ENCODE measurements at regions not wholly inside any gene's neighbourhood (a gene's known extent, or its start where the extent isn't known, plus 50 kb on each side); places are given as distances from the start of the nearest gene placed in this dataset.

DNA sequence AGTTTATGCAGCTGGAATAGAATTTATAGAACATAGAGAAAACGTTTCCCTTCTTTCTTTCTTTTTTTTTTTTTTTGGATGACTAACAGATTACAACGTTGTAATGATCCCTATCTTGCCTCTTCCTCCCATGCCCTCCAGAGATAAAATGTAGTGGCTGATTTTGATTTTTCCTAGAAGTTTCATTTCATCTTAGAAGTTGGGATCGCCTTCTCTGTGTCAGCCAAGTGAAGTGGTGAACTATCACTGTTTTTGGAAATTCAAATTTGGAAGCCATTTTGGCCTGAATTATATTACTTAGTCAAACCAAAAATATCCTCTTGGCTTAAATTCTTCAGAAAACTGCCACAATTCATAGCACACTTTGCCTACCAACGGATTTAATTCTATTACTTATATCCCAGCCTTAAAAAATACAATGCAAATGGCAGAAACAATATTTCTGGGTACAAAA is 1025.5 kb upstream of the NR2F2 start:
- H3K36me3 ChIP-seq (ENCODE audit: control insufficient read depth in 2 of 4, insufficient read depth in 4 of 4, low read length in 3 of 4): no peaks in the 10 kb centered on the region
- no peak overlapping the region for H3K4ac ChIP-seq (replicated peaks; ENCODE audit: insufficient read length, low read depth, low read length)
- H2BK5ac ChIP-seq (ENCODE audit: low read depth, low read length): no peak overlapping the region
- H4K91ac ChIP-seq (replicated peaks; ENCODE audit: insufficient read length, low read length): no peak overlapping the region
- H2BK12ac ChIP-seq (ENCODE audit: low read depth, low read length): no peak overlapping the region
- no peak overlapping the region for H3K9ac ChIP-seq (replicated peaks in 1 of 4; ENCODE audit: extremely low read depth in 1 of 4, low read depth in 3 of 4, low read length in 3 of 4)
- H3K27me3 ChIP-seq (replicated peaks in 1 of 4; ENCODE audit: control insufficient read depth in 3 of 4, extremely low read depth in 1 of 4, insufficient read depth in 3 of 4, low read length in 3 of 4): no peaks in the 10 kb centered on the region
- H3K9me3 ChIP-seq (ENCODE audit: insufficient read depth in 2 of 2, low read depth in 1 of 2, low read length in 1 of 2): no peaks in the 10 kb centered on the region
- no peak overlapping the region for H3K23ac ChIP-seq (ENCODE audit: insufficient read length)
- no peak overlapping the region for H2AFZ ChIP-seq (ENCODE audit: low read length)
- POLR2A ChIA-PET (ENCODE audit: partially characterized antibody): no interaction called here
- DNase-seq (ENCODE audit: low read depth in 1 of 2, low spot score in 2 of 2) (no peak), FAIRE-seq (no peak)
- no peak overlapping the region for H4K5ac ChIP-seq (ENCODE audit: insufficient read length, low read depth, low read length)
- no peak overlapping the region for H3K56ac ChIP-seq (replicated peaks; ENCODE audit: insufficient read length, low read depth, low read length)
- no peaks in the 10 kb centered on the region for H3K79me1 ChIP-seq (ENCODE audit: low read depth, low read length)
- H3K27ac ChIP-seq (ENCODE audit: low read depth, low read length): no peak overlapping the region
- H4K8ac ChIP-seq (ENCODE audit: extremely low read depth, insufficient read depth, low read length): no peak overlapping the region
- no peak for TF ChIP-seq CREB1 (IDR thresholded peaks at IDR 0.05)
- no peak for TF ChIP-seq SAP30 (IDR thresholded peaks at IDR 0.05; ENCODE audit: insufficient read depth, insufficient replicate concordance, low read length)
- TF ChIP-seq ZNF274 (IDR thresholded peaks at IDR 0.05; ENCODE audit: borderline replicate concordance, extremely low read depth, low read length): no peak
- no peaks in the 10 kb centered on the region for H3K79me2 ChIP-seq (ENCODE audit: control insufficient read depth in 1 of 2, insufficient read depth in 2 of 2, low read length in 2 of 2)
- no peak overlapping the region for H2BK20ac ChIP-seq (ENCODE audit: low read length)
- WGBS, 2 experiments (ENCODE audit: extremely low coverage in 1 of 2, insufficient coverage in 1 of 2, insufficient read length in 1 of 2, insufficient replicate concordance in 2 of 2, low coverage in 1 of 2, low lambda C conversion rate in 2 of 2, missing lambda C conversion rate in 1 of 2): 87% methylated on average over 4 of the region's 4 CpGs; no CpG with 5 or more reads in 1 of the 2 experiments
- no peak overlapping the region for H3K4me2 ChIP-seq (ENCODE audit: insufficient read depth in 1 of 2, low read depth in 2 of 2, low read length in 2 of 2)
- no peaks in the 10 kb centered on the region for H3K23me2 ChIP-seq (ENCODE audit: low read depth, low read length)
- H2AK5ac ChIP-seq (ENCODE audit: low read depth, low read length): no peak overlapping the region
- H2BK120ac ChIP-seq (replicated peaks; ENCODE audit: low read depth, low read length): no peak overlapping the region
- CTCF ChIA-PET (ENCODE audit: partially characterized antibody): interaction anchor here (1.0 to 1.9 kb wide), 4 partner anchors 13 to 45 kb away, joined by 3 to 8 read pairs (median 4); no protein-coding TSS in a partner anchor
- H3K4me3 ChIP-seq (ENCODE audit: extremely low read depth in 1 of 4, insufficient read depth in 2 of 4, low read depth in 3 of 4, low read length in 4 of 4): no peak overlapping the region
- H2BK15ac ChIP-seq (ENCODE audit: low read length): no peak overlapping the region
- H3K4me1 ChIP-seq (replicated peaks in 1 of 4; ENCODE audit: control insufficient read depth in 3 of 4, insufficient read depth in 4 of 4, low read length in 3 of 4): no peaks in the 10 kb centered on the region
- H3K14ac ChIP-seq (ENCODE audit: insufficient read length): no peak overlapping the region
- no peak overlapping the region for H3K18ac ChIP-seq (ENCODE audit: extremely low read depth, low read length)
- H4K20me1 ChIP-seq (replicated peaks in 1 of 2; ENCODE audit: control insufficient read depth in 1 of 2, insufficient read depth in 2 of 2, low read length in 2 of 2): no peaks in the 10 kb centered on the region

Measured in H1 (cell line).